Endothelial cell of umbilical vein (primary cell): ENCODE measurements at regions not wholly inside any gene's neighbourhood (a gene's known extent, or its start where the extent isn't known, plus 50 kb on each side); places are given as distances from the start of the nearest gene placed in this dataset.

Experiments
- BruUV-seq: library from RNA; stranded (reverse); fragments of 400-500 nt; replicated peaks from 2 replicates; lab custom pipeline; 2021; lab: Mats Ljungman, UMichigan
- CTCF ChIA-PET: fragments of 300-600, 350-600 bp; sonication (Branson Sonifier 250); formaldehyde crosslinking; loops from one replicate; lab custom pipeline; 2021; ENCODE audit warnings: antibody characterized with exemption, inconsistent platforms; lab: Charles Lee
- POLR2A ChIA-PET: fragments of 300-600, 350-600 bp; sonication (Branson Sonifier 250); formaldehyde crosslinking; loops from one replicate; lab custom pipeline; 2021; ENCODE audit warnings: antibody characterized with exemption, inconsistent platforms; lab: Charles Lee
- DNase-seq: peaks from one replicate; pipeline ENCODE4 v3.0.0-alpha.2; 2011; ENCODE audit warnings: low read depth, low spot score
- FAIRE-seq: peaks from 2 replicates; lab custom pipeline; 2011; peaks lifted over from hg19 to GRCh38; lab: Jason Lieb, UNC
- H2AFZ ChIP-seq: 2 replicates; pipeline ENCODE4 v1.6.0; 2012; ENCODE audit warnings: low read depth, low read length, control low read depth, inconsistent platforms
- H3K27ac ChIP-seq: 2 replicates; pipeline ENCODE4 v1.5.1; 2011; ENCODE audit warnings: low read depth, mild to moderate bottlenecking, control low read depth, low read length, moderate library complexity; ENCODE audit not compliant: insufficient read depth
- H3K27me3 ChIP-seq, 2 experiments: 2 replicates each; pipeline versions ENCODE4 v1.6.0 to v1.6.1; 2011; ENCODE audit warnings: low read length in 2 of 2, mixed read lengths in 1 of 2; ENCODE audit not compliant: control insufficient read depth in 2 of 2, insufficient read depth in 2 of 2
- H3K36me3 ChIP-seq, 2 experiments: 2 replicates in 1 of 2; 3 replicates in 1 of 2; pipeline ENCODE4 v1.5.1; 2011; ENCODE audit warnings: low read length in 2 of 2, mild to moderate bottlenecking in 1 of 2, moderate library complexity in 1 of 2; ENCODE audit not compliant: control insufficient read depth in 2 of 2, insufficient read depth in 2 of 2; ENCODE audit errors: extremely low read depth in 1 of 2
- H3K4me1 ChIP-seq: 3 replicates; pipeline ENCODE4 v1.5.1; 2011; ENCODE audit warnings: mild to moderate bottlenecking, low read length; ENCODE audit not compliant: control insufficient read depth, insufficient read depth; ENCODE audit errors: extremely low read depth
- H3K4me2 ChIP-seq: 2 replicates; pipeline ENCODE4 v1.6.1; 2011; ENCODE audit warnings: low read length, control low read depth, mixed read lengths; ENCODE audit not compliant: insufficient read depth
- H3K4me3 ChIP-seq, 3 experiments: fragments of 200-600 bp in 1 of 3; sonication (generic), shearing (Covaris generic) in 1 of 3; replicated peaks in 1 of 3; 2 replicates each; pipeline ENCODE4 v1.5.1; 2011 to 2016; ENCODE audit warnings: control low read depth in 3 of 3, low read length in 3 of 3, mild to moderate bottlenecking in 2 of 3, inconsistent platforms in 1 of 3, low read depth in 1 of 3, moderate library complexity in 1 of 3; ENCODE audit not compliant: insufficient read depth in 1 of 3
- H3K79me2 ChIP-seq: 2 replicates; pipeline ENCODE4 v1.6.0; 2012; ENCODE audit warnings: low read length, inconsistent platforms; ENCODE audit not compliant: control insufficient read depth, insufficient read depth
- H3K9ac ChIP-seq: replicated peaks from 2 replicates; pipeline ENCODE3; 2011; ENCODE audit warnings: low read length, control low read depth; ENCODE audit not compliant: insufficient read depth; ENCODE audit errors: extremely low read depth
- H3K9me1 ChIP-seq: replicated peaks from 3 replicates; pipeline ENCODE4 v1.6.0; 2011; ENCODE audit warnings: mild to moderate bottlenecking, low read length; ENCODE audit not compliant: control insufficient read depth, insufficient read depth; ENCODE audit errors: extremely low read depth
- H3K9me3 ChIP-seq: replicated peaks from 2 replicates; pipeline ENCODE4 v1.5.1; 2012; ENCODE audit warnings: low read length, inconsistent platforms; ENCODE audit not compliant: control insufficient read depth, insufficient read depth
- H4K20me1 ChIP-seq: replicated peaks from 2 replicates; pipeline ENCODE3; 2011; ENCODE audit warnings: mild to moderate bottlenecking, low read length; ENCODE audit not compliant: control insufficient read depth, insufficient read depth; ENCODE audit errors: extremely low read depth
- CTCF ChIP-seq, 2 donors: IDR thresholded peaks; 1 replicate in 1 of 2; 2 replicates in 1 of 2; pipeline ENCODE4 v1.5.1; 2011; ENCODE audit warnings: low read length in 2 of 2, mild to moderate bottlenecking in 2 of 2, moderate library complexity in 2 of 2, control low read depth in 1 of 2, inconsistent platforms in 1 of 2, low read depth in 1 of 2; ENCODE audit not compliant: insufficient read depth in 1 of 2; ENCODE audit errors: extremely low read depth in 1 of 2
- EZH2 ChIP-seq: IDR thresholded peaks from 2 replicates; pipeline ENCODE4 v1.6.1; 2012; ENCODE audit warnings: borderline replicate concordance, low read depth, mild to moderate bottlenecking, moderate library complexity, low read length, inconsistent platforms; ENCODE audit not compliant: severe bottlenecking
- FOS ChIP-seq: IDR thresholded peaks from 2 replicates; pipeline ENCODE4 v1.6.1; 2011; ENCODE audit warnings: mild to moderate bottlenecking, low read length, moderate library complexity, borderline replicate concordance; ENCODE audit not compliant: insufficient read depth
- GATA2 ChIP-seq: IDR thresholded peaks from 2 replicates; pipeline ENCODE4 v1.7.0; 2011; ENCODE audit warnings: low read depth, mild to moderate bottlenecking, moderate library complexity, mixed read lengths, low read length; ENCODE audit not compliant: insufficient read length, insufficient read depth
- JUN ChIP-seq: IDR thresholded peaks from 2 replicates; pipeline ENCODE4 v1.6.1; 2011; ENCODE audit warnings: borderline replicate concordance, low read depth; ENCODE audit not compliant: insufficient read length, insufficient read depth
- MAX ChIP-seq: IDR thresholded peaks from 2 replicates; pipeline ENCODE4 v1.6.1; 2011; ENCODE audit not compliant: insufficient read depth, insufficient read length
- MYC ChIP-seq: IDR thresholded peaks from one replicate; pipeline ENCODE4 v1.6.1; 2011; ENCODE audit warnings: mild to moderate bottlenecking, low read depth, low read length
- POLR2A ChIP-seq: IDR thresholded peaks from 2 replicates; pipeline ENCODE4 v1.6.1; 2012; ENCODE audit warnings: low read depth, mild to moderate bottlenecking, control low read depth, low read length
- POLR2AphosphoS5 ChIP-seq: IDR thresholded peaks from 2 replicates; pipeline ENCODE4 v1.6.1; 2012; ENCODE audit warnings: low read depth, mild to moderate bottlenecking, control low read depth, low read length, moderate library complexity; ENCODE audit not compliant: insufficient read depth
- dilution Hi-C: fragments of 300-500 bp; cut with MboI; formaldehyde crosslinking; loops from one replicate; pipeline ENCODE4 v1.15.0; 2019; ENCODE audit warnings: low sequenced_read_pairs; ENCODE audit not compliant: extremely low pct_ligation_motif_present
- intact Hi-C: fragments of 100-400 bp; cut with micrococcal nuclease; formaldehyde crosslinking; loops from one replicate; pipeline ENCODE4 v1.10.0; 2022

- DNase-seq: no peak
- intact Hi-C loops: no loop called here
- H4K20me1 ChIP-seq: no peaks in the 10 kb centered on the region
- no peaks in the 10 kb centered on the region for H3K79me2 ChIP-seq
- no peaks in the 10 kb centered on the region for H3K4me1 ChIP-seq
- no TSS peak for BruUV-seq
- ChIA-PET CTCF (interaction anchor here (1.0 kb wide), 1 partner anchor 1080 kb away, joined by 3 read pairs; no protein-coding TSS in a partner anchor), POLR2A (no interaction called here)
- FAIRE-seq: no peak
- H3K27me3 ChIP-seq: no peaks in the 10 kb centered on the region
- H2AFZ ChIP-seq: no peak overlapping the region
- no peak overlapping the region for H3K4me2 ChIP-seq
- dilution Hi-C loops: no loop called here
- H3K9me1 ChIP-seq: no peaks in the 10 kb centered on the region
- no peak for TF ChIP-seq GATA2
- H3K27ac ChIP-seq: no peak overlapping the region
- no peak overlapping the region for H3K9ac ChIP-seq
- no peaks in the 10 kb centered on the region for H3K36me3 ChIP-seq
- H3K4me3 ChIP-seq: no peak overlapping the region
- no peaks in the 10 kb centered on the region for H3K9me3 ChIP-seq
Measured at GRCh38 chr12:92462049-92462448, 240.7 kb upstream of the PLEKHG7 start.

- Histone ChIP-seq H3K36me3 (no peaks in the 10 kb centered on the region), H3K4me1 (no peaks in the 10 kb centered on the region), H3K4me2 (no peak overlapping the region), H3K27me3 (no peaks in the 10 kb centered on the region), H3K9ac (no peak overlapping the region), H3K9me3 (no peaks in the 10 kb centered on the region), H3K4me3 (no peak overlapping the region), H3K9me1 (no peaks in the 10 kb centered on the region), H4K20me1 (no peaks in the 10 kb centered on the region), H3K79me2 (no peaks in the 10 kb centered on the region), H2AFZ (no peak overlapping the region), H3K27ac (no peak overlapping the region)
- intact Hi-C loops: no loop called here
- ChIA-PET POLR2A (interaction anchor here (0.7 kb wide), 1 partner anchor 316 kb away, joined by 3 read pairs; no protein-coding TSS in a partner anchor), CTCF (interaction anchor here (1.8 kb wide), 1 partner anchor 10 kb away, joined by 4 read pairs; no protein-coding TSS in a partner anchor)
- DNase-seq (no peak), FAIRE-seq (no peak)
- dilution Hi-C loops: no loop called here
- BruUV-seq: no TSS peak
- TF ChIP-seq MAX (no peak), CTCF (IDR thresholded peaks at IDR 0.05; ENCODE audit: extremely low read depth in 1 of 2, insufficient read depth in 1 of 2, low read depth in 1 of 2, low read length in 2 of 2) (no peak), JUN (no peak), EZH2 (no peak), POLR2A (no peak), POLR2AphosphoS5 (no peak), GATA2 (no peak), FOS (no peak), MYC (no peak)
Measured at GRCh38 chr12:92459850-92460249, 242.9 kb upstream of the PLEKHG7 start.
